K562 (cell line): ENCODE measurements at regions not wholly inside any gene's neighbourhood (a gene's known extent, or its start where the extent isn't known, plus 50 kb on each side); places are given as distances from the start of the nearest gene placed in this dataset.

Experiments used
- ATAC-seq: fragments of 200-7000 bp; cut with Tn5 transposase; 3 replicates; pipeline ENCODE4 v1.9.1; 2020; ENCODE audit warnings: moderate library complexity
- BruUV-seq: library from RNA; stranded (reverse); fragments of 400-500 nt; replicated peaks from 2 replicates; lab custom pipeline; 2021; lab: Mats Ljungman, UMichigan
- CTCF ChIA-PET: fragments of 300-600 bp; formaldehyde crosslinking; extraction: SDS; loops from one replicate; lab custom pipeline; 2021; ENCODE audit warnings: low intra/inter-chr PET ratio; lab: Yijun Ruan, JAX
- POLR2A ChIA-PET: fragments of 300-600, 350-650 bp; sonication (Branson Sonifier 250); formaldehyde crosslinking; extraction: SDS; loops from one replicate; lab custom pipeline; 2021; ENCODE audit warnings: antibody characterized with exemption, inconsistent platforms; lab: Yijun Ruan, JAX
- DNase-seq, 4 experiments: peaks; one replicate each; pipeline versions ENCODE4 v3.0.0 to v3.0.0-alpha.2; 2011 to 2018; ENCODE audit warnings: low spot score in 3 of 4, mixed read lengths in 3 of 4; ENCODE audit errors: extremely low read depth in 1 of 4
- FAIRE-seq: peaks from 2 replicates; lab custom pipeline; 2011; peaks lifted over from hg19 to GRCh38; lab: Jason Lieb, UNC
- H2AFZ ChIP-seq: 2 replicates; pipeline ENCODE4 v1.6.0; 2011; ENCODE audit warnings: low read depth, low read length, control low read depth, inconsistent platforms
- H3K27ac ChIP-seq: fragments of 200-600 bp; 3 replicates; pipeline ENCODE4 v1.8.0; 2011; ENCODE audit warnings: low read depth, mild to moderate bottlenecking, control low read depth, inconsistent platforms, low read length, moderate library complexity, mixed read lengths; ENCODE audit errors: extremely low read depth
- H3K27me3 ChIP-seq, 2 experiments: fragments of 300-600 bp in 1 of 2; 2 replicates in 1 of 2; 3 replicates in 1 of 2; pipeline versions ENCODE4 v1.6.0 to v1.8.0; 2011; ENCODE audit warnings: inconsistent platforms in 2 of 2, low read length in 2 of 2, mild to moderate bottlenecking in 1 of 2, mixed read lengths in 1 of 2, moderate library complexity in 1 of 2; ENCODE audit not compliant: control insufficient read depth in 2 of 2, insufficient read depth in 2 of 2
- H3K36me3 ChIP-seq: fragments of 300-600 bp; 3 replicates; pipeline ENCODE4 v1.8.0; 2011; ENCODE audit warnings: mild to moderate bottlenecking, low read length, inconsistent platforms; ENCODE audit not compliant: control insufficient read depth, insufficient read depth
- H3K4me1 ChIP-seq, 2 experiments: fragments of 200-600 bp in 1 of 2; replicated peaks in 1 of 2; 2 replicates in 1 of 2; 3 replicates in 1 of 2; pipeline versions ENCODE4 v1.5.1 to v1.8.0; 2011; ENCODE audit warnings: inconsistent platforms in 2 of 2, low read length in 2 of 2, mild to moderate bottlenecking in 1 of 2, mixed read lengths in 1 of 2, moderate library complexity in 1 of 2; ENCODE audit not compliant: control insufficient read depth in 2 of 2, insufficient read depth in 2 of 2
- H3K4me2 ChIP-seq: 2 replicates; pipeline ENCODE4 v1.6.1; 2011; ENCODE audit warnings: low read length, control low read depth, inconsistent platforms, mixed read lengths; ENCODE audit not compliant: insufficient read depth
- H3K4me3 ChIP-seq: fragments of 200-600 bp; sonication (generic), shearing (Covaris generic); 2 replicates; pipeline ENCODE4 v1.5.1; 2016; ENCODE audit warnings: control low read depth, inconsistent platforms
- H3K79me2 ChIP-seq: fragments of 200-600 bp; 3 replicates; pipeline ENCODE4 v1.8.0; 2011; ENCODE audit warnings: low read length, inconsistent platforms; ENCODE audit not compliant: control insufficient read depth, insufficient read depth
- H3K9ac ChIP-seq, 2 experiments: 2 replicates each; pipeline versions ENCODE4 v1.6.0 to v1.6.1; 2011; ENCODE audit warnings: low read depth in 2 of 2, low read length in 2 of 2, control low read depth in 1 of 2, inconsistent platforms in 1 of 2, mild to moderate bottlenecking in 1 of 2, mixed read lengths in 1 of 2; ENCODE audit not compliant: insufficient read depth in 1 of 2
- H3K9me1 ChIP-seq: one replicate; pipeline ENCODE4 v1.6.0; 2011; ENCODE audit warnings: inconsistent platforms, mild to moderate bottlenecking, low read length, moderate library complexity; ENCODE audit not compliant: control insufficient read depth, insufficient read depth
- H3K9me3 ChIP-seq: replicated peaks from 2 replicates; pipeline ENCODE4 v1.5.1; 2011; ENCODE audit warnings: low read depth, low read length, inconsistent platforms; ENCODE audit not compliant: control insufficient read depth, insufficient read depth
- H4K20me1 ChIP-seq: replicated peaks from 2 replicates; pipeline ENCODE4 v1.6.1; 2011; ENCODE audit warnings: low read length, inconsistent platforms, mixed read lengths; ENCODE audit not compliant: control insufficient read depth, insufficient read depth
- NFYB ChIP-seq: IDR thresholded peaks from 2 replicates; pipeline ENCODE4 v1.6.1; 2011; ENCODE audit warnings: mild to moderate bottlenecking, moderate library complexity; ENCODE audit not compliant: insufficient read length; ENCODE audit errors: extremely low read depth
- RBM14 ChIP-seq: fragments of 200-400 bp; formaldehyde crosslinking; IDR thresholded peaks from 2 replicates; pipeline ENCODE4 v1.6.1; 2018; ENCODE audit warnings: low read depth, mild to moderate bottlenecking, low read length, moderate library complexity, borderline replicate concordance; ENCODE audit not compliant: insufficient read depth
- ZNF707 ChIP-seq: fragments of 250-450 bp; sonication (Bioruptor Pico); conservative IDR thresholded peaks from 2 replicates; pipeline ENCODE4 v1.8.0; 2022; ENCODE audit warnings: inconsistent platforms, mild to moderate bottlenecking, moderate library complexity
- WGBS: fragments of 100-300 bp; shearing (Covaris generic); methylation state at CpG from one replicate; pipeline ENCODE4 v1.1.6; 2016; ENCODE audit warnings: low coverage, mixed read lengths; ENCODE audit not compliant: insufficient coverage; ENCODE audit errors: missing lambda C conversion rate; 5-methylcytosine and 5-hydroxymethylcytosine counted together
- in situ Hi-C: fragments of 300-500 bp; cut with MboI; formaldehyde crosslinking; loops from 4 replicates; pipeline ENCODE4 v1.15.0; 2018; ENCODE audit warnings: inconsistent platforms, mixed read lengths
- intact Hi-C: fragments of 100-400 bp; cut with micrococcal nuclease; formaldehyde crosslinking; loops from 2 replicates; pipeline ENCODE4 v1.14.2; 2022
- TF ChIP-seq, protein P1 (sequence below): fragments of 450-650 bp; formaldehyde crosslinking; IDR thresholded peaks from 2 replicates; pipeline ENCODE4 v1.4.0; 2022; ENCODE audit warnings: missing genetic modification characterization

DNA sequence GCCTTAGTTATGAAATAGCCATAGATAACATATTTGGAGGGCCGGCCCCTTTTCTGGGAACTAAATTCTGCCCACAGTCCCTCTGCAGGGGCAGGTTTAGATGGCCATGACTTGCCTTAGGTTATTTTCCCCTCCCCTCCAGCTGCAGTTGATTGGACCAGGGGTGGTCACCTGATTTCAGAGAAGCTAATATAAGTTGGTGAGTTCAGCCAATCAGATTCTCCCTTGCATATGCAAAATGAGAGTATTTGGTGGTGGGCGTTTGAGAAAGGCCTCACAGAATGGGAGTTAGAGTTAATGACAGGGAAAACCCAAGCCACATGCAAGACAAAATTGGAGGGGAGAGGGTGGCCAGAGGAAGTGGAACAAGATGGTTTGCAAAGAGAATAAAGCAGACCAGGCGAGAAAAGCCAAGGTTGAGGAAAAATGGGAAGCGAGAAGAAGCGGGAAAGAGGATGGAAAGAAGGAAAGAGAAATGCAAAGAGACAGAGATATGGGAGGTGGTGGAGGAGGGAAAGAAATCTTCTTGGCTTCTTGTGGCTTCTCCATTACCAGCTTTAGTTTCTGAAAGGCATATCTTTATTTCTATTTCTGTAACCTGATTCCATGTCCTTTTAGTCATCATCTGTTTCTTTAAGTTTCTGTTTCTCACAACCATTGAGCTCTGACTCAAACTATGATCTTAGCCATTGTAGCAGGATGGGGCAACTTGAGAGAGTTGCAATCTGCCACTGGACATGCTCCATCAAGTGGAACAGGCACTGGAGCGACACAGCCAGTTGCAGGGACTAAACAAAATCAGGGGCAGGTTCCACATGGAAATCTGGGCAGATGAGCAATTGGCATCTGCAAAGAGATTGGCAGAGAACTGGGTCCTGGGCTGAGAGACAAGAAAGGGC lies 108.1 kb upstream of the SIX3 start:
- no peak overlapping the region for H2AFZ ChIP-seq
- H3K9me1 ChIP-seq, result peaks cover 2% of the 10 kb centered on the region
- H3K4me1 ChIP-seq, result no peaks in the 10 kb centered on the region
- H4K20me1 ChIP-seq, result no peaks in the 10 kb centered on the region
- DNase-seq (no peak), ATAC-seq (no peak), FAIRE-seq (no peak)
- in situ Hi-C loops, result no loop called here
- H3K4me2 ChIP-seq, result no peak overlapping the region
- no TSS peak for BruUV-seq
- intact Hi-C loops, result no loop called here
- no peak overlapping the region for H3K27ac ChIP-seq
- H3K36me3 ChIP-seq, result no peaks in the 10 kb centered on the region
- H3K79me2 ChIP-seq, result no peaks in the 10 kb centered on the region
- 0% methylated on average over 5 of the region's 6 CpGs for WGBS
- TF ChIP-seq NFYB (peak; percentile 52), ZNF707 (CRISPR knock-in tag) (no peak), RBM14 (no peak)
- peaks cover 6 to 29% of the 10 kb centered on the region in 2 experiments; a peak in 3 of 5 replicates for H3K27me3 ChIP-seq
- ChIA-PET POLR2A (no interaction called here), CTCF (no interaction called here)
- no peak overlapping the region for H3K9ac ChIP-seq
- no peak overlapping the region for H3K4me3 ChIP-seq
- no peaks in the 10 kb centered on the region for H3K9me3 ChIP-seq

DNA sequence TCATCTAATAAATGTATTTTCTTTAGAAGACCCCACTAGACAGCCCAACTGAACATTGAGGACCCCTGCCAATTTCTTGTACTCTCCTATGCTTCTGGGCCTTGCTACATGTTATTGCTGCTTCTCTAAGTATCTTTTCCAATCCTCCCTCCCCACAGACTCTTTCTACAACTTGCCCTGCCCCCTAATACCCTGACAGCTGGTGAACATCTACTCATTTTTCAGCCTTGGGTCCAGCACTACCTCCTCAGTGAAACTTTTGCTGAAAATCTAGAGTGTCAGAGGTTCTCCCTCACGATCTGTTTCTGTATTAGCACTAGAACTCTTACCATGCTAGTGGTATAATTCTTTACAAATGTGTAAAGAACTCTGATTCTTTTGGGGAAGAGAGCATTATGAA lies 106.8 kb upstream of the SIX3 start:
- Histone ChIP-seq H3K4me1 (no peaks in the 10 kb centered on the region), H3K36me3 (no peaks in the 10 kb centered on the region)
- no peak for DNase-seq
- TF ChIP-seq, protein P1, sequence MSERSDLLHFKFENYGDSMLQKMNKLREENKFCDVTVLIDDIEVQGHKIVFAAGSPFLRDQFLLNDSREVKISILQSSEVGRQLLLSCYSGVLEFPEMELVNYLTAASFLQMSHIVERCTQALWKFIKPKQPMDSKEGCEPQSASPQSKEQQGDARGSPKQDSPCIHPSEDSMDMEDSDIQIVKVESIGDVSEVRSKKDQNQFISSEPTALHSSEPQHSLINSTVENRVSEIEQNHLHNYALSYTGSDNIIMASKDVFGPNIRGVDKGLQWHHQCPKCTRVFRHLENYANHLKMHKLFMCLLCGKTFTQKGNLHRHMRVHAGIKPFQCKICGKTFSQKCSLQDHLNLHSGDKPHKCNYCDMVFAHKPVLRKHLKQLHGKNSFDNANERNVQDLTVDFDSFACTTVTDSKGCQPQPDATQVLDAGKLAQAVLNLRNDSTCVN, result no peak
- TF ChIP-seq, all 486 proteins: peak for 0
- H2AFZ ChIP-seq, result no peak overlapping the region
- H3K9ac ChIP-seq, result no peak overlapping the region
- peaks cover 2% of the 10 kb centered on the region for H3K9me1 ChIP-seq
- in situ Hi-C loops, result no loop called here
- BruUV-seq, result no TSS peak
- FAIRE-seq, result no peak
- CTCF ChIA-PET, result no interaction called here
- no peaks in the 10 kb centered on the region for H4K20me1 ChIP-seq
- POLR2A ChIA-PET, result interaction anchor here (0.7 kb wide), 2 partner anchors 11 to 44 kb away, joined by 3 read pairs; no protein-coding TSS in a partner anchor
- H3K79me2 ChIP-seq, result no peaks in the 10 kb centered on the region
- 0% methylated on average over 1 of the region's 1 CpG for WGBS
- peaks cover 2 to 28% of the 10 kb centered on the region in 2 experiments; a peak in 3 of 5 replicates for H3K27me3 ChIP-seq
- intact Hi-C loops, result no loop called here
- no peaks in the 10 kb centered on the region for H3K9me3 ChIP-seq
- H3K4me3 ChIP-seq, result no peak overlapping the region
- no peak for ATAC-seq
- H3K27ac ChIP-seq, result no peak overlapping the region
- H3K4me2 ChIP-seq, result no peak overlapping the region
